ENCODE measurements at regions not wholly inside any gene's neighbourhood (a gene's known extent, or its start where the extent isn't known, plus 50 kb on each side); places are given as distances from the start of the nearest gene placed in this dataset.
"Not testable (repeated sequence)": the region's sequence is repeated elsewhere in the genome, so short reads cannot be mapped to it uniquely, and the experiment has no call there.

- Histone ChIP-seq H4K20me1 (replicated peaks; ENCODE audit: control insufficient read depth, extremely low read depth, insufficient read depth, low read length) (no peaks in the 10 kb centered on the region), H3K27me3 (ENCODE audit: control insufficient read depth in 2 of 2, insufficient read depth in 2 of 2, low read length in 2 of 2) (no peaks in the 10 kb centered on the region), H3K27ac (ENCODE audit: insufficient read depth, low read depth, low read length) (no peak overlapping the region), H3K9me1 (replicated peaks; ENCODE audit: control insufficient read depth, extremely low read depth, insufficient read depth, low read length) (no peaks in the 10 kb centered on the region), H3K9me3 (replicated peaks; ENCODE audit: control insufficient read depth, insufficient read depth, low read length) (peaks cover 7% of the 10 kb centered on the region), H3K36me3 (ENCODE audit: control insufficient read depth in 2 of 2, extremely low read depth in 1 of 2, insufficient read depth in 2 of 2, low read length in 2 of 2) (no peaks in the 10 kb centered on the region), H3K9ac (replicated peaks; ENCODE audit: extremely low read depth, insufficient read depth, low read length) (no peak overlapping the region), H3K4me1 (ENCODE audit: control insufficient read depth, extremely low read depth, insufficient read depth, low read length) (no peaks in the 10 kb centered on the region), H3K79me2 (ENCODE audit: control insufficient read depth, insufficient read depth, low read length) (no peaks in the 10 kb centered on the region), H3K4me3 (replicated peaks in 1 of 3; ENCODE audit: insufficient read depth in 1 of 3, low read depth in 1 of 3, low read length in 3 of 3) (no peak overlapping the region), H2AFZ (ENCODE audit: low read depth, low read length) (no peak overlapping the region), H3K4me2 (ENCODE audit: insufficient read depth, low read length) (no peak overlapping the region)
- intact Hi-C loops (cut with micrococcal nuclease) (no loop called here), dilution Hi-C loops (cut with MboI; ENCODE audit: extremely low pct_ligation_motif_present, low sequenced_read_pairs) (no loop called here)
- POLR2A ChIA-PET: no interaction called here
- DNase-seq (ENCODE audit: low read depth, low spot score): no peak
- TF ChIP-seq MAX (IDR thresholded peaks at IDR 0.05; ENCODE audit: insufficient read depth, insufficient read length) (no peak), EZH2 (IDR thresholded peaks at IDR 0.05; ENCODE audit: borderline replicate concordance, low read depth, low read length, severe bottlenecking) (no peak), CTCF (IDR thresholded peaks at IDR 0.05; ENCODE audit: extremely low read depth in 1 of 2, insufficient read depth in 1 of 2, low read depth in 1 of 2, low read length in 2 of 2) (no peak), FOS (IDR thresholded peaks at IDR 0.05; ENCODE audit: borderline replicate concordance, insufficient read depth, low read length) (no peak), POLR2AphosphoS5 (IDR thresholded peaks at IDR 0.05; ENCODE audit: insufficient read depth, low read depth, low read length) (no peak), GATA2 (IDR thresholded peaks at IDR 0.05; ENCODE audit: insufficient read depth, insufficient read length, low read depth, low read length) (no peak), POLR2A (IDR thresholded peaks at IDR 0.05; ENCODE audit: low read depth, low read length) (no peak), MYC (IDR thresholded peaks at IDR 0.05; ENCODE audit: low read depth, low read length) (no peak), JUN (IDR thresholded peaks at IDR 0.05; ENCODE audit: borderline replicate concordance, insufficient read depth, insufficient read length, low read depth) (no peak)
- BruUV-seq (replicated peaks): no TSS peak
- CTCF ChIA-PET: no interaction called here
- FAIRE-seq: no peak
Measured at GRCh38 chr17:71639865-71640264, 481.0 kb upstream of the SOX9 start.

- H3K4me1 ChIP-seq (ENCODE audit: control insufficient read depth, extremely low read depth, insufficient read depth, low read length); H3K79me2 ChIP-seq (ENCODE audit: control insufficient read depth, insufficient read depth, low read length); CTCF ChIA-PET; intact Hi-C loops (cut with micrococcal nuclease); H3K9me1 ChIP-seq (replicated peaks; ENCODE audit: control insufficient read depth, extremely low read depth, insufficient read depth, low read length); H3K4me3 ChIP-seq (replicated peaks in 1 of 3; ENCODE audit: insufficient read depth in 1 of 3, low read depth in 1 of 3, low read length in 3 of 3); H3K9ac ChIP-seq (replicated peaks; ENCODE audit: extremely low read depth, insufficient read depth, low read length); H3K9me3 ChIP-seq (replicated peaks; ENCODE audit: control insufficient read depth, insufficient read depth, low read length); H3K4me2 ChIP-seq (ENCODE audit: insufficient read depth, low read length); POLR2A ChIA-PET; H3K27me3 ChIP-seq (ENCODE audit: control insufficient read depth in 2 of 2, insufficient read depth in 2 of 2, low read length in 2 of 2); DNase-seq (ENCODE audit: low read depth, low spot score); H3K27ac ChIP-seq (ENCODE audit: insufficient read depth, low read depth, low read length); dilution Hi-C loops (cut with MboI; ENCODE audit: extremely low pct_ligation_motif_present, low sequenced_read_pairs); FAIRE-seq; H3K36me3 ChIP-seq (ENCODE audit: control insufficient read depth in 2 of 2, extremely low read depth in 1 of 2, insufficient read depth in 2 of 2, low read length in 2 of 2); BruUV-seq (replicated peaks); H2AFZ ChIP-seq (ENCODE audit: low read depth, low read length); H4K20me1 ChIP-seq (replicated peaks; ENCODE audit: control insufficient read depth, extremely low read depth, insufficient read depth, low read length): not testable (repeated sequence)
Measured at GRCh38 chr17:71646890-71647289, 473.9 kb upstream of the SOX9 start.

GRCh38 chr17:71648342-71648741, 472.5 kb upstream of the SOX9 start:
- H3K9me3 ChIP-seq (replicated peaks; ENCODE audit: control insufficient read depth, insufficient read depth, low read length); FAIRE-seq; CTCF ChIA-PET; H3K4me1 ChIP-seq (ENCODE audit: control insufficient read depth, extremely low read depth, insufficient read depth, low read length); H3K4me2 ChIP-seq (ENCODE audit: insufficient read depth, low read length); H3K27ac ChIP-seq (ENCODE audit: insufficient read depth, low read depth, low read length); H3K36me3 ChIP-seq (ENCODE audit: control insufficient read depth in 2 of 2, extremely low read depth in 1 of 2, insufficient read depth in 2 of 2, low read length in 2 of 2); POLR2A ChIA-PET; H4K20me1 ChIP-seq (replicated peaks; ENCODE audit: control insufficient read depth, extremely low read depth, insufficient read depth, low read length); H3K79me2 ChIP-seq (ENCODE audit: control insufficient read depth, insufficient read depth, low read length); H2AFZ ChIP-seq (ENCODE audit: low read depth, low read length); H3K4me3 ChIP-seq (replicated peaks in 1 of 3; ENCODE audit: insufficient read depth in 1 of 3, low read depth in 1 of 3, low read length in 3 of 3); H3K9ac ChIP-seq (replicated peaks; ENCODE audit: extremely low read depth, insufficient read depth, low read length); DNase-seq (ENCODE audit: low read depth, low spot score); dilution Hi-C loops (cut with MboI; ENCODE audit: extremely low pct_ligation_motif_present, low sequenced_read_pairs); H3K9me1 ChIP-seq (replicated peaks; ENCODE audit: control insufficient read depth, extremely low read depth, insufficient read depth, low read length); intact Hi-C loops (cut with micrococcal nuclease); BruUV-seq (replicated peaks); H3K27me3 ChIP-seq (ENCODE audit: control insufficient read depth in 2 of 2, insufficient read depth in 2 of 2, low read length in 2 of 2): not testable (repeated sequence)

All from endothelial cell of umbilical vein (primary cell).